Transverse colon (tissue), 4 donors: ENCODE measurements at regions not wholly inside any gene's neighbourhood (a gene's known extent, or its start where the extent isn't known, plus 50 kb on each side); places are given as distances from the start of the nearest gene placed in this dataset.

Source experiments
- CTCF ChIP-seq, 5 experiments: fragments of 200-600 bp in 3 of 5; fragments of 450-650 bp in 2 of 5; sonication (generic) in 3 of 5; IDR thresholded peaks; 1 replicate in 2 of 5; 2 replicates in 3 of 5; pipeline ENCODE4 v1.5.1; 2016 to 2017; ENCODE audit warnings: antibody characterized with exemption in 5 of 5, inconsistent platforms in 3 of 5, mild to moderate bottlenecking in 2 of 5, moderate library complexity in 1 of 5
- EP300 ChIP-seq: sonication (generic); formaldehyde crosslinking; IDR thresholded peaks from one replicate; pipeline ENCODE4 v1.6.1; 2017; ENCODE audit warnings: antibody characterized with exemption, low read depth
- POLR2A ChIP-seq: fragments of 450-650 bp; IDR thresholded peaks from one replicate; pipeline ENCODE4 v1.6.1; 2016; ENCODE audit warnings: antibody characterized with exemption, mild to moderate bottlenecking, moderate library complexity
- POLR2AphosphoS5 ChIP-seq, 3 donors: sonication (generic); formaldehyde crosslinking; IDR thresholded peaks; one replicate each; pipeline ENCODE4 v1.6.1; 2016; ENCODE audit warnings: antibody characterized with exemption in 3 of 3

GRCh38 chr18:67094123-67094522 lies 422.4 kb downstream of the DSEL start:
- TF ChIP-seq CTCF (IDR thresholded peaks at IDR 0.05) (no peak), POLR2A (no peak), POLR2AphosphoS5 (IDR thresholded peaks at IDR 0.05) (no peak), EP300 (no peak)
